Vagina (tissue), 2 donors: ENCODE measurements at regions not wholly inside any gene's neighbourhood (a gene's known extent, or its start where the extent isn't known, plus 50 kb on each side); places are given as distances from the start of the nearest gene placed in this dataset.
A peak's percentile ranks its signal among the peaks of the same experiment; 100 is the strongest.

Experiments
- DNase-seq, 2 donors: peaks; one replicate each; pipeline ENCODE4 v3.0.0-alpha.2; 2017; ENCODE audit errors: extremely low spot score in 2 of 2
- H3K27ac ChIP-seq: fragments of 200-600 bp; sonication (generic); one replicate; pipeline ENCODE4 v1.5.1; 2019
- H3K27me3 ChIP-seq: fragments of 200-600 bp; sonication (generic); one replicate; pipeline ENCODE4 v1.5.1; 2019
- H3K36me3 ChIP-seq, 2 donors: fragments of 200-600 bp; sonication (generic); one replicate each; pipeline ENCODE4 v1.5.1; 2017 to 2019
- H3K4me1 ChIP-seq: fragments of 200-600 bp; sonication (generic); one replicate; pipeline ENCODE4 v1.5.1; 2019
- H3K4me3 ChIP-seq, 2 donors: fragments of 200-600 bp; sonication (generic); 1 replicate in 1 of 2; 2 replicates in 1 of 2; pipeline ENCODE4 v1.5.1; 2016 to 2019
- H3K9me3 ChIP-seq: fragments of 200-600 bp; sonication (generic); one replicate; pipeline ENCODE4 v1.5.1; 2019
- CTCF ChIP-seq, 3 experiments: fragments of 450-650 bp in 2 of 3; fragments of 200-600 bp in 1 of 3; sonication (generic) in 1 of 3; IDR thresholded peaks; one replicate each; pipeline ENCODE4 v1.5.1; 2017 to 2019; ENCODE audit warnings: antibody characterized with exemption in 3 of 3, mild to moderate bottlenecking in 2 of 3, moderate library complexity in 2 of 3
- POLR2A ChIP-seq, 2 donors: fragments of 450-650 bp; IDR thresholded peaks; one replicate each; pipeline ENCODE4 v1.6.1; 2017; ENCODE audit warnings: antibody characterized with exemption in 2 of 2, mild to moderate bottlenecking in 2 of 2, moderate library complexity in 2 of 2
- POLR2AphosphoS5 ChIP-seq, 2 donors: sonication (generic); formaldehyde crosslinking; IDR thresholded peaks; one replicate each; pipeline ENCODE4 v1.9.0; 2017; ENCODE audit warnings: antibody characterized with exemption in 2 of 2, mild to moderate bottlenecking in 2 of 2, low read depth in 1 of 2; ENCODE audit not compliant: insufficient read depth in 1 of 2
- intact Hi-C: fragments of 100-400 bp; cut with DNase I; formaldehyde crosslinking; loops from one replicate; pipeline ENCODE4 v1.15.1; 2023

DNA sequence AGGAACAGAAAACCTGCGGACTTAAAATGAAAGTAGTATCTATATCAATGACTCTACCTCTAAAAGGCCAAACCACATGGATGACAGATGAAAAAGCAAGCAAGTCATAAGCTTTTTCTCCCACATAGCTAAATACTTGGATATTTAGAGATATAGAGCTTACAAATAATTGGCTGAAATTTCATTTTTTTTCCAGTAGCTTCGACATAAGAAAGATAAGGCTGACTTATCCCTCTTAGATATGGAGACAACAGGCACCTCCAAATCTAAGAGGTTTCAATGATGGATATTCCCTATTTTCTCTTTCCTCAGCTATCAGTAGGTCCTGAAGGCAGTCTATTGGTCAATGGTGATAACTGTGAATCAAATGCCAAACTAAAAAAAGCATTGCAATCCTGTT, 460.3 kb downstream of the MEIS1 start:
- Histone ChIP-seq H3K4me1 (peaks cover 28% of the 10 kb centered on the region), H3K27ac (no peak overlapping the region), H3K9me3 (no peaks in the 10 kb centered on the region), H3K4me3 (no peak overlapping the region), H3K27me3 (no peaks in the 10 kb centered on the region), H3K36me3 (no peaks in the 10 kb centered on the region)
- no peak for DNase-seq
- intact Hi-C loops = no loop called here
- TF ChIP-seq POLR2AphosphoS5 (IDR thresholded peaks at IDR 0.05; ENCODE audit: insufficient read depth in 1 of 2, low read depth in 1 of 2) = no peak
- TF ChIP-seq POLR2A (IDR thresholded peaks at IDR 0.05) = no peak
- TF ChIP-seq CTCF (IDR thresholded peaks at IDR 0.05) = no peak

GRCh38 chr2:66896131-66896530, 461.2 kb downstream of the MEIS1 start:
- intact Hi-C loops = no loop called here
- H3K27ac ChIP-seq = no peak overlapping the region
- no peaks in the 10 kb centered on the region for H3K9me3 ChIP-seq
- no peaks in the 10 kb centered on the region for H3K36me3 ChIP-seq
- H3K4me3 ChIP-seq = no peak overlapping the region
- DNase-seq = no peak
- H3K4me1 ChIP-seq = peaks cover 28% of the 10 kb centered on the region
- TF ChIP-seq POLR2AphosphoS5 (IDR thresholded peaks at IDR 0.05; ENCODE audit: insufficient read depth in 1 of 2, low read depth in 1 of 2) = no peak
- TF ChIP-seq POLR2A (IDR thresholded peaks at IDR 0.05) = no peak
- TF ChIP-seq CTCF (IDR thresholded peaks at IDR 0.05) = no peak
- no peaks in the 10 kb centered on the region for H3K27me3 ChIP-seq

DNA sequence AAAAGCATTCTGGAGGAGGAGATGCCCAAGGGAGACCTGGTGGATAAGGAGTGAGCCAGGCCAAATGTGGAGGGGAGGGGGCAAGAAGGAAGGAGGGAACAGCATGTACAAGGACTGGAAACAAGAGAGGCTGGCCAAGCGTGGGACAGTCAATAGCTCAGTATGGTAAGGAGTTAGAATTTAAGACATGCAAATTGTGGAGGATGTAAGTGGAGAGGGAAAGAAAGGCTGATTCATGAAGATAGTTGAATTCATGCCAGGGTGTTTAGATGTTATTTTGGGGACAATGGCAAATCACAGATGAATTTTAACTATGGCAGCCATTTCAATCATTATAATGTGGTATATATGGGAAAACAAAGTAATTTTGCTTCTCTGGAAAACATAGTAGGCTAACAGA, 462.3 kb downstream of the MEIS1 start:
- Histone ChIP-seq H3K27ac (peak overlapping the region; percentile 6), H3K27me3 (no peaks in the 10 kb centered on the region), H3K36me3 (no peaks in the 10 kb centered on the region), H3K9me3 (no peaks in the 10 kb centered on the region), H3K4me1 (peaks cover 28% of the 10 kb centered on the region), H3K4me3 (no peak overlapping the region)
- TF ChIP-seq POLR2AphosphoS5 (IDR thresholded peaks at IDR 0.05; ENCODE audit: insufficient read depth in 1 of 2, low read depth in 1 of 2) (no peak), CTCF (IDR thresholded peaks at IDR 0.05) (no peak), POLR2A (IDR thresholded peaks at IDR 0.05) (no peak)
- intact Hi-C loops = no loop called here
- no peak for DNase-seq

DNA sequence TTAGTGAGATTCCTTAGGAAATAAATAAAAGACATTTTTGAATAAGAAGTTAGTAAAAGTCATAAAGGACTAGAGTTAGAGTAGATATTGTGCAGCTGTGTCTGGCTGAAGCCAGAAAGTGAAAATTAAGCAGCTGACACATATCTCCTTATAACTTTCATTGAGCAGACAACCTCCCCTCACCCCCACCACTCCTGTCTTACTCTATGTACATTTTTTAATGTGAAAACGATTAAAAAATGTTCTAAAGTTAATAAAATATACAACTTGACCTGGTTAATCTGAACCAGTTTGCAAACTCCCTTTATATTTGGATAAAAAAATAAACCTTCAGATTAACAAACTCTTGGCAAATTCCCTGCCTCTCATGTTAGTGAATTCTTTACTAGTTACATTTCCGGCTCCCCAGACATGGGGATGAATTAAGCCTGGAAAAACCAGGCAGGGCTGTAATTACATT, 462.8 kb downstream of the MEIS1 start:
- DNase-seq = no peak
- H3K9me3 ChIP-seq = no peaks in the 10 kb centered on the region
- intact Hi-C loops = no loop called here
- H3K27me3 ChIP-seq = no peaks in the 10 kb centered on the region
- H3K27ac ChIP-seq = peak overlapping the region; percentile 30
- TF ChIP-seq POLR2A (IDR thresholded peaks at IDR 0.05) (no peak), POLR2AphosphoS5 (IDR thresholded peaks at IDR 0.05; ENCODE audit: insufficient read depth in 1 of 2, low read depth in 1 of 2) (no peak), CTCF (IDR thresholded peaks at IDR 0.05) (no peak)
- no peaks in the 10 kb centered on the region for H3K36me3 ChIP-seq
- peaks cover 28% of the 10 kb centered on the region for H3K4me1 ChIP-seq
- H3K4me3 ChIP-seq = no peak overlapping the region

GRCh38 chr2:66899109-66899508, 464.2 kb downstream of the MEIS1 start:
- H3K9me3 ChIP-seq = no peaks in the 10 kb centered on the region
- DNase-seq = no peak
- H3K4me3 ChIP-seq = no peak overlapping the region
- TF ChIP-seq POLR2A (IDR thresholded peaks at IDR 0.05) (no peak), CTCF (IDR thresholded peaks at IDR 0.05) (no peak), POLR2AphosphoS5 (IDR thresholded peaks at IDR 0.05; ENCODE audit: insufficient read depth in 1 of 2, low read depth in 1 of 2) (no peak)
- intact Hi-C loops = no loop called here
- no peaks in the 10 kb centered on the region for H3K36me3 ChIP-seq
- peaks cover 28% of the 10 kb centered on the region for H3K4me1 ChIP-seq
- H3K27me3 ChIP-seq = no peaks in the 10 kb centered on the region
- H3K27ac ChIP-seq = no peak overlapping the region
